ENCODE measurements at regions not wholly inside any gene's neighbourhood (a gene's known extent, or its start where the extent isn't known, plus 50 kb on each side); places are given as distances from the start of the nearest gene placed in this dataset.
"Not testable (repeated sequence)": the region's sequence is repeated elsewhere in the genome, so short reads cannot be mapped to it uniquely, and the experiment has no call there.

DNA sequence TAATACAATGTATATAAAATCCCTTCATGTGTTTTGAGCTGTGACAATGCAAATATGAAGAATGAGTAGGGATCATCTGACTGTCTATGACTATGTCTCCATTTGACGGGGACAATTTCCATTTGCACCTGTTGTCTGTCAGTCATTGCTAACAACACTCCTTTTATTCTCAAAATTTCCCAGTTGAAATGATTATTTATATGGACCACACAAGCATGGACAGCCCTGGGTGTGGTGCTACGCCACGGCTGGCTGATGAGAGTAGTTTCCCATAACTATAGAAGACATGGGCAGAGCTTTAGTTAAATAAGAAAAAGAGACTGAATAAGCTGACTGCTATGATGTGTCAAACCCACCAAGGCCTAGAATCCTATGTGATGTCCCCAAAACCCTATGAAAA is 135.8 kb downstream of the MAP3K21 start:
- Mint-ChIP-seq H3K4me1 (ENCODE audit: unreplicated experiment) (peaks cover 12% of the 10 kb centered on the region), H3K27ac (no peak overlapping the region), H3K36me3 (no peaks in the 10 kb centered on the region), H3K27me3 (no peaks in the 10 kb centered on the region), H3K4me3 (no peak overlapping the region), H3K9me3 (no peaks in the 10 kb centered on the region)
- TF ChIP-seq, protein P1, sequence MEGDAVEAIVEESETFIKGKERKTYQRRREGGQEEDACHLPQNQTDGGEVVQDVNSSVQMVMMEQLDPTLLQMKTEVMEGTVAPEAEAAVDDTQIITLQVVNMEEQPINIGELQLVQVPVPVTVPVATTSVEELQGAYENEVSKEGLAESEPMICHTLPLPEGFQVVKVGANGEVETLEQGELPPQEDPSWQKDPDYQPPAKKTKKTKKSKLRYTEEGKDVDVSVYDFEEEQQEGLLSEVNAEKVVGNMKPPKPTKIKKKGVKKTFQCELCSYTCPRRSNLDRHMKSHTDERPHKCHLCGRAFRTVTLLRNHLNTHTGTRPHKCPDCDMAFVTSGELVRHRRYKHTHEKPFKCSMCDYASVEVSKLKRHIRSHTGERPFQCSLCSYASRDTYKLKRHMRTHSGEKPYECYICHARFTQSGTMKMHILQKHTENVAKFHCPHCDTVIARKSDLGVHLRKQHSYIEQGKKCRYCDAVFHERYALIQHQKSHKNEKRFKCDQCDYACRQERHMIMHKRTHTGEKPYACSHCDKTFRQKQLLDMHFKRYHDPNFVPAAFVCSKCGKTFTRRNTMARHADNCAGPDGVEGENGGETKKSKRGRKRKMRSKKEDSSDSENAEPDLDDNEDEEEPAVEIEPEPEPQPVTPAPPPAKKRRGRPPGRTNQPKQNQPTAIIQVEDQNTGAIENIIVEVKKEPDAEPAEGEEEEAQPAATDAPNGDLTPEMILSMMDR (conservative IDR thresholded peaks at IDR 0.05), result no peak
- DNase-seq (ENCODE audit: extremely low spot score, unreplicated experiment), result no peak

DNA sequence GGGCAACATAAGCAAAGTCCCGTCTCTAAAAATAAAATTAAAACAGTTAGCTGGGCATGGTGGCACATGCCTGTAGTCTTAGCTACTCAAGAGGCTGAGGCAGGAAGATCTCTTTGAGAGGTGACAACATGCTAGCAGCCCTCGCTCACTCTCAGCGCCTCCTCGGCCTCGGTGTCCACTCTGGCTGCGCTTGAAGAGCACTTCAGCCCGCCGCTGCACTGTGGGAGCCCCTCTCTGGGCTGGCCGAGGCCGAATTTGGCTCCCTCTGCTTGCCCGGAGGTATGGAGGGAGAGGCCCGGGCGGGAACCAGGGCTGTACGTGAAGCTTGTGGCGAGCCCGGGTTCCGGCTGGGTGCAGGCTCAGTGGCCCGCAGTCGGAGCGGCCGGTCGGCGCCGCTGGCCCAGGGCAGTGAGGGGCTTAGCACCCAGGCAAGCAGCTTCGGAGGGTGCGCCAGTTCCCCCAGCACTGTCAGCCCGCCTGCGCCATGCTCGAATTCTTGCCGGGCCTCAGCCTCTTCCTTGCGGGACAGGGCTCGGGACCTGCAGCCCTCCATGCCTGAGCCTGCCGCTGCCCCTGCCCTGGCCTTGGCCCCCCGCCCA is 138.3 kb downstream of the MAP3K21 start:
- no peaks in the 10 kb centered on the region for H3K9me3 Mint-ChIP-seq
- no peak overlapping the region for H3K4me3 Mint-ChIP-seq
- no peaks in the 10 kb centered on the region for H3K27me3 Mint-ChIP-seq
- TF ChIP-seq, protein P1 (conservative IDR thresholded peaks at IDR 0.05), result no peak
- no peak overlapping the region for H3K27ac Mint-ChIP-seq
- H3K36me3 Mint-ChIP-seq, result no peaks in the 10 kb centered on the region
- no peak for DNase-seq (ENCODE audit: extremely low spot score, unreplicated experiment)
- H3K4me1 Mint-ChIP-seq (ENCODE audit: unreplicated experiment), result peaks cover 2% of the 10 kb centered on the region

DNA sequence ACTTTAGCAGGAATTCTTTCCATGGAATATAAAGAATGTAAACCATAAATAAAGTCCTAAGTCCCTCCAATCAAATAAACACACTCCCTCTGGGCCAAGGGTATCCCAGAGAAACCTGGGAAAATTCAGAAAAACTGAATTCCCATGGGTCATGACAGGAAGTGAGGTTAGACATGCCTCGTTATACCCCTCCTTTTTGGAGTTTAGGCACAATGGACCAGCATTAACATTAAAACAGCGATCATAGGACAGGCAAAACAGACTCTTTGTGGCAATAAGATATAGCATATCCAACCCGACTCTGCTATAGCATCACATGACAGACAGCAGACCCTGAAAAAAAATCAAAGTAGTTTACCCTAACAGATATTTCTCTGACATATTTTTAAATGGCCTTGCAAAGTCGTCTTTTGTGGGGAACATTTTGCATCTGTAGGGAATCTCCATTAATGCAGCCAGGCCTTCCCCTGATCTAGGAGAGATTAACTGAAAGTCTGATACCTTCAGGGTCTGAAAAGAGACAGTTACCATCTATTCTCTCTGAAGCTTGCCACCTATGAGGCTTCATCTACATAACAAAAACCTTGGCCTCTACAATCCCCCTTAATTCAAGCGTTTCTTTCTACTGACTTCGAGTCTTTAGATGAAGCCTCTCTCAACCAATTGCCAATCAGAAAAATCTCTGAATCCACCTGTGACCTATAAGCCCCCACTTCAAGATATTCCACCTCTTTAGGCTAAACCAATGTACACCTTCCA is 143.0 kb upstream of the KCNK1 start:
- H3K9me3 Mint-ChIP-seq, result peaks cover 13% of the 10 kb centered on the region
- peaks cover 5% of the 10 kb centered on the region for H3K36me3 Mint-ChIP-seq
- no peak overlapping the region for H3K27ac Mint-ChIP-seq
- H3K4me3 Mint-ChIP-seq, result no peak overlapping the region
- TF ChIP-seq, protein P1 (conservative IDR thresholded peaks at IDR 0.05), result no peak
- DNase-seq (ENCODE audit: extremely low spot score, unreplicated experiment), result no peak
- peaks cover 10% of the 10 kb centered on the region for H3K4me1 Mint-ChIP-seq (ENCODE audit: unreplicated experiment)
- no peaks in the 10 kb centered on the region for H3K27me3 Mint-ChIP-seq

DNA sequence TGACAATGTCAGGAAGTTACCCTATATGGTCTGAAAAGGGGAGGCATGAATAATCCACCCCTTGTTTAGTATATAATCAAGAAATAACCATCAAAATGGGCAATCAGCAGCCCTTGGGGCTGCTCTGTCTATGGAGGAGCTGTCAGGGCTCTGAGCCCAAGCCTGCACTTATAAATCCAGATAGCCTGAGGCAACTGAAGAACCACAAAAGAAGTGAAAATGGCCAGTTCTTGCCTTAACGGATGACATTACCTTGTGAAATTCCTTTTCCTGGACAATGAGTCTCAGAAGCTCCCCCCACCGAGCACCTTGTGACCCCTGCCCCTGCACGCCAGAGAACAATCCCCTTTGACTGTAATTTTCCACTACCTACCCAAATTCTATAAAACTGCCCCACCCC is 142.1 kb upstream of the KCNK1 start:
- H3K4me1 Mint-ChIP-seq (ENCODE audit: unreplicated experiment), result peaks cover 10% of the 10 kb centered on the region
- DNase-seq (ENCODE audit: extremely low spot score, unreplicated experiment); H3K36me3 Mint-ChIP-seq; H3K4me3 Mint-ChIP-seq; H3K27me3 Mint-ChIP-seq; H3K27ac Mint-ChIP-seq: not testable (repeated sequence)
- peaks cover 13% of the 10 kb centered on the region for H3K9me3 Mint-ChIP-seq

DNA sequence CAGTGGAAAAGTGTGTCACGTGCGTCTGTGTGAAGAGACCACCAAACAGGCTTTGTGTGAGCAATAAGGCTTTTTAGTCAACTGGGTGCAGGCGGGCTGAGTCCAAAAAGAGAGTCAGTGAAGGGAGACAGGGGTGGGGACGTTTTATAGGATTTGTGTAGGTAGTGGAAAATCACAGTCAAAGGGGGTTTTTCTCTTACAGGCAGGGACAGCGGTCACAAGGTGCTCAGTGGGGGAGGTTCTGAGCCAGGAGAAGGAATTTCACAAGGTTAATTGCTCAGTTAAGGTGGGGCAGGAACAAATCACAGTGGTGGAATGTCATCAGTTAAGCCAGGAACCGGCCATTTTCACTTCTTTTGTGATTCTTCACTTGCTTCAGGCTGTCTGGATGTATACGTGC is 141.1 kb upstream of the KCNK1 start:
- Mint-ChIP-seq H3K4me3 (peak overlapping the region; percentile 21), H3K27ac (peak overlapping the region; percentile 77), H3K9me3 (peaks cover 13% of the 10 kb centered on the region), H3K4me1 (ENCODE audit: unreplicated experiment) (peaks cover 10% of the 10 kb centered on the region)
- not testable (repeated sequence) for DNase-seq (ENCODE audit: extremely low spot score, unreplicated experiment); H3K27me3 Mint-ChIP-seq; H3K36me3 Mint-ChIP-seq

DNA sequence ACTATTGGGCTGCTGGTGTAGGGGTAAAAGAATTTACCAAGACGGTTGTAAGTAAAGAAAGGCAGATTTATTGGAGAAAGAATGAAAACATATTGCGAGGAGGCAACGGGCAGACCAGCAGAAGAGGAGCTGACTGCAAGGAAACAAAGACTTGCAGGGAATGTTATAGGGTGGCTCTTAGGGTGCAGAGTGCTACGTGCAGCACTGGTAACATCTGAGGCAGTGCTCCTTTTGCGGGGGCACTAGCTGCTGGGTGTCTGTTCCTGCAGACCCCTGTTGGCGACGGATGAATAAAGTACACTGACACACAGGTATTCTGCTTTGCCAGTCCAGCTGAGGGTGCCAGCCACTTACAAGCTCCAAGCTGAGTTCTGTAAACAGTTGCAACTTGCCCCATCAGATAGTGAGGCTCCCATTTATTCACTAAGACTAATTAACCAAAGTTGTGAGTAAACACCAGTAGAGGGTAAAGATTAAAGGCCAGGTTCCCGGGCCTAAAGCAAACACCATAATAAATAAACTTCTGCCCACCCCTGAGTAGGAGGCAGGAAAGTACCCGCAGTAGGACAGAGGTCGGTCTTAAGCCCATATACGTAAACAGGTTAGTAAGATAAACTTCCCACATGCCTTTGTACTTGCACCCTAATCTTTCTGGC is 140.2 kb upstream of the KCNK1 start:
- TF ChIP-seq, protein P1 (conservative IDR thresholded peaks at IDR 0.05), result no peak
- peaks cover 10% of the 10 kb centered on the region for H3K4me1 Mint-ChIP-seq (ENCODE audit: unreplicated experiment)
- DNase-seq (ENCODE audit: extremely low spot score, unreplicated experiment), result no peak
- H3K27ac Mint-ChIP-seq, result no peak overlapping the region
- peaks cover 5% of the 10 kb centered on the region for H3K36me3 Mint-ChIP-seq
- peaks cover 13% of the 10 kb centered on the region for H3K9me3 Mint-ChIP-seq
- peaks cover 4% of the 10 kb centered on the region for H3K27me3 Mint-ChIP-seq
- H3K4me3 Mint-ChIP-seq, result no peak overlapping the region
